A549 (cell line): ENCODE measurements at regions not wholly inside any gene's neighbourhood (a gene's known extent, or its start where the extent isn't known, plus 50 kb on each side); places are given as distances from the start of the nearest gene placed in this dataset.

Source experiments
- ATAC-seq, 2 experiments: fragments of 200-7000 bp in 1 of 2; fragments of >200 bp in 1 of 2; cut with Nextera tagmentation in 1 of 2; cut with Tn5 transposase in 1 of 2; 3 replicates each; pipeline versions ENCODE4 v1.8.0 to v1.9.1; 2018 to 2020; ENCODE audit warnings: mild to moderate bottlenecking in 1 of 2, moderate library complexity in 1 of 2
- CTCF ChIA-PET: fragments of 300-600 bp; sonication (Branson Sonifier 250); formaldehyde crosslinking; extraction: SDS; loops from one replicate; lab custom pipeline; 2021; ENCODE audit warnings: antibody characterized with exemption, inconsistent platforms; lab: Yijun Ruan, JAX
- POLR2A ChIA-PET: fragments of 350-600 bp; formaldehyde crosslinking; extraction: SDS; loops from one replicate; lab custom pipeline; 2021; ENCODE audit warnings: antibody characterized with exemption, inconsistent platforms; lab: Yijun Ruan, JAX
- DNase-seq, 2 experiments: peaks; one replicate each; pipeline versions ENCODE4 v3.0.0 to v3.0.0-alpha.2; 2011 to 2016; ENCODE audit warnings: low read depth in 1 of 2, low spot score in 1 of 2
- FAIRE-seq: peaks from 2 replicates; lab custom pipeline; 2011; peaks lifted over from hg19 to GRCh38; lab: Jason Lieb, UNC
- H3K27ac ChIP-seq, 2 experiments: fragments of >200 bp; sonication (Bioruptor Twin); formaldehyde crosslinking; 3 replicates each; pipeline ENCODE4 v1.5.1; 2016 to 2017
- H3K4me1 ChIP-seq: fragments of >200 bp; sonication (Bioruptor Twin); formaldehyde crosslinking; 3 replicates; pipeline ENCODE4 v1.6.1; 2016
- H3K4me2 ChIP-seq: fragments of >200 bp; sonication (Bioruptor Twin); formaldehyde crosslinking; 3 replicates; pipeline ENCODE4 v1.6.1; 2016
- H3K4me3 ChIP-seq: fragments of >200 bp; sonication (Bioruptor Twin); formaldehyde crosslinking; 3 replicates; pipeline ENCODE4 v1.5.1; 2016
- H3K9me3 ChIP-seq: fragments of >200 bp; sonication (Bioruptor Twin); formaldehyde crosslinking; 3 replicates; pipeline ENCODE4 v1.6.1; 2016
- CBX8 ChIP-seq: fragments of 200-600 bp; sonication (generic); IDR thresholded peaks from 2 replicates; pipeline ENCODE4 v1.6.1; 2016
- CEBPB ChIP-seq, 2 experiments: fragments of >200 bp in 1 of 2; sonication (Bioruptor Twin) in 1 of 2; formaldehyde crosslinking in 1 of 2; IDR thresholded peaks; 2 replicates each; pipeline ENCODE4 v1.6.1; 2012 to 2016
- EHMT2 ChIP-seq: fragments of 200-600 bp; sonication (generic); IDR thresholded peaks from 2 replicates; pipeline ENCODE4 v1.6.1; 2016; ENCODE audit warnings: antibody characterized with exemption, low read depth, mild to moderate bottlenecking, moderate library complexity
- FOSL2 ChIP-seq, 2 experiments: fragments of 450-650 bp in 1 of 2; fragments of >200 bp in 1 of 2; sonication (Bioruptor Twin) in 1 of 2; formaldehyde crosslinking; IDR thresholded peaks; 2 replicates each; pipeline versions ENCODE4 v1.5.0 to v1.6.1; 2016 to 2020; ENCODE audit warnings: mild to moderate bottlenecking in 1 of 2, moderate library complexity in 1 of 2
- HEYL ChIP-seq: fragments of 250-450 bp; sonication (Bioruptor Pico); IDR thresholded peaks from 2 replicates; pipeline ENCODE4 v1.8.0; 2021; ENCODE audit warnings: mild to moderate bottlenecking, moderate library complexity
- HOXA7 ChIP-seq: fragments of 250-450 bp; sonication (Bioruptor Pico); IDR thresholded peaks from 2 replicates; pipeline ENCODE4 v1.5.0; 2020; ENCODE audit warnings: mild to moderate bottlenecking, moderate library complexity
- HOXB13 ChIP-seq: fragments of 250-450 bp; sonication (Bioruptor Pico); IDR thresholded peaks from 2 replicates; pipeline ENCODE4 v1.5.0; 2020; ENCODE audit warnings: low read depth, mild to moderate bottlenecking, moderate library complexity
- JUN ChIP-seq, 2 experiments: fragments of >200 bp; sonication (Bioruptor Twin); formaldehyde crosslinking; IDR thresholded peaks; 2 replicates in 1 of 2; 3 replicates in 1 of 2; pipeline ENCODE4 v1.6.1; 2016 to 2017
- JUNB ChIP-seq: fragments of >200 bp; sonication (Bioruptor Twin); formaldehyde crosslinking; IDR thresholded peaks from 2 replicates; pipeline ENCODE4 v1.6.1; 2016
- KDM1A ChIP-seq: fragments of 200-600 bp; sonication (generic); IDR thresholded peaks from 2 replicates; pipeline ENCODE4 v1.6.1; 2016; ENCODE audit warnings: low read depth, mild to moderate bottlenecking
- MYC ChIP-seq: IDR thresholded peaks from 2 replicates; pipeline ENCODE4 v1.6.1; 2012; ENCODE audit warnings: mild to moderate bottlenecking, inconsistent platforms, low read length, improper control_type of control experiment, borderline replicate concordance
- NFE2L2 ChIP-seq: fragments of 150-350 bp; conservative IDR thresholded peaks from 2 replicates; pipeline ENCODE4 v1.6.1; 2014; ENCODE audit warnings: low read length
- RAD21 ChIP-seq, 2 experiments: fragments of >200 bp in 1 of 2; sonication (Bioruptor Twin) in 1 of 2; formaldehyde crosslinking in 1 of 2; IDR thresholded peaks in 1 of 2; conservative IDR thresholded peaks in 1 of 2; 2 replicates in 1 of 2; 3 replicates in 1 of 2; pipeline ENCODE4 v1.6.1; 2012 to 2018; ENCODE audit warnings: inconsistent platforms in 1 of 2
- RARB ChIP-seq: fragments of 250-450 bp; sonication (Bioruptor Pico); IDR thresholded peaks from 2 replicates; pipeline ENCODE4 v1.8.0; 2021; ENCODE audit warnings: mild to moderate bottlenecking, moderate library complexity
- TFCP2L1 ChIP-seq: fragments of 250-450 bp; sonication (Bioruptor Pico); IDR thresholded peaks from 2 replicates; pipeline ENCODE4 v1.5.0; 2021; ENCODE audit warnings: mild to moderate bottlenecking
- ZFP36 ChIP-seq: fragments of 450-650 bp; IDR thresholded peaks from 2 replicates; pipeline ENCODE4 v1.6.1; 2014; ENCODE audit warnings: borderline replicate concordance; ENCODE audit not compliant: partially characterized antibody
- ZNF302 ChIP-seq: fragments of 250-450 bp; sonication (Bioruptor Pico); IDR thresholded peaks from 2 replicates; pipeline ENCODE4 v1.9.0; 2021; ENCODE audit warnings: inconsistent platforms, mild to moderate bottlenecking, moderate library complexity
- ZSCAN20 ChIP-seq: fragments of 250-450 bp; sonication (Bioruptor Pico); IDR thresholded peaks from 2 replicates; pipeline ENCODE4 v1.8.0; 2022; ENCODE audit warnings: mild to moderate bottlenecking, moderate library complexity
- WGBS: methylation state at CpG from one replicate; pipeline ENCODE4 v1.1.6; 2017; ENCODE audit errors: missing lambda C conversion rate; 5-methylcytosine and 5-hydroxymethylcytosine counted together
- TF ChIP-seq, protein P1 (sequence below): fragments of 250-450 bp; sonication (Bioruptor Pico); IDR thresholded peaks from 2 replicates; pipeline ENCODE4 v1.5.0; 2021; ENCODE audit warnings: mild to moderate bottlenecking, moderate library complexity, borderline replicate concordance
- TF ChIP-seq, protein P2 (sequence below): fragments of >200 bp; sonication (Bioruptor Twin); formaldehyde crosslinking; IDR thresholded peaks from 3 replicates; pipeline ENCODE4 v1.5.1; 2016
- TF ChIP-seq, protein P3 (sequence below): fragments of 200-600 bp; sonication (generic); IDR thresholded peaks from 2 replicates; pipeline ENCODE4 v1.6.1; 2016; ENCODE audit warnings: antibody characterized with exemption, mild to moderate bottlenecking, moderate library complexity
- TF ChIP-seq, protein P4 (sequence below): IDR thresholded peaks from 2 replicates; pipeline ENCODE4 v1.6.1; 2012

GRCh38 chr4:23232987-23233386 lies 540.2 kb downstream of the GBA3 start:
- POLR2A ChIA-PET = no interaction called here
- 12% methylated on average over 2 of the region's 2 CpGs for WGBS
- ATAC-seq = no peak
- TF ChIP-seq, protein P1, sequence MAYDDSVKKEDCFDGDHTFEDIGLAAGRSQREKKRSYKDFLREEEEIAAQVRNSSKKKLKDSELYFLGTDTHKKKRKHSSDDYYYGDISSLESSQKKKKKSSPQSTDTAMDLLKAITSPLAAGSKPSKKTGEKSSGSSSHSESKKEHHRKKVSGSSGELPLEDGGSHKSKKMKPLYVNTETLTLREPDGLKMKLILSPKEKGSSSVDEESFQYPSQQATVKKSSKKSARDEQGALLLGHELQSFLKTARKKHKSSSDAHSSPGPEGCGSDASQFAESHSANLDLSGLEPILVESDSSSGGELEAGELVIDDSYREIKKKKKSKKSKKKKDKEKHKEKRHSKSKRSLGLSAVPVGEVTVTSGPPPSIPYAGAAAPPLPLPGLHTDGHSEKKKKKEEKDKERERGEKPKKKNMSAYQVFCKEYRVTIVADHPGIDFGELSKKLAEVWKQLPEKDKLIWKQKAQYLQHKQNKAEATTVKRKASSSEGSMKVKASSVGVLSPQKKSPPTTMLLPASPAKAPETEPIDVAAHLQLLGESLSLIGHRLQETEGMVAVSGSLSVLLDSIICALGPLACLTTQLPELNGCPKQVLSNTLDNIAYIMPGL (CRISPR knock-in tag) = no peak
- TF ChIP-seq HOXB13 (CRISPR knock-in tag) (no peak), RAD21 (conservative IDR thresholded peaks at IDR 0.05 in 1 of 2, IDR thresholded peaks at IDR 0.05 in 1 of 2) (no peak), ZSCAN20 (CRISPR knock-in tag) (no peak), CEBPB (IDR thresholded peaks at IDR 0.05) (no peak), CBX8 (no peak), EHMT2 (no peak), JUN (IDR thresholded peaks at IDR 0.05) (no peak), TFCP2L1 (CRISPR knock-in tag) (no peak), HOXA7 (CRISPR knock-in tag) (no peak), KDM1A (no peak), ZNF302 (CRISPR knock-in tag) (no peak), NFE2L2 (no peak), FOSL2 (IDR thresholded peaks at IDR 0.05) (no peak), FOSL2 (CRISPR knock-in tag; IDR thresholded peaks at IDR 0.05) (no peak), JUNB (no peak)
- TF ChIP-seq, protein P2, sequence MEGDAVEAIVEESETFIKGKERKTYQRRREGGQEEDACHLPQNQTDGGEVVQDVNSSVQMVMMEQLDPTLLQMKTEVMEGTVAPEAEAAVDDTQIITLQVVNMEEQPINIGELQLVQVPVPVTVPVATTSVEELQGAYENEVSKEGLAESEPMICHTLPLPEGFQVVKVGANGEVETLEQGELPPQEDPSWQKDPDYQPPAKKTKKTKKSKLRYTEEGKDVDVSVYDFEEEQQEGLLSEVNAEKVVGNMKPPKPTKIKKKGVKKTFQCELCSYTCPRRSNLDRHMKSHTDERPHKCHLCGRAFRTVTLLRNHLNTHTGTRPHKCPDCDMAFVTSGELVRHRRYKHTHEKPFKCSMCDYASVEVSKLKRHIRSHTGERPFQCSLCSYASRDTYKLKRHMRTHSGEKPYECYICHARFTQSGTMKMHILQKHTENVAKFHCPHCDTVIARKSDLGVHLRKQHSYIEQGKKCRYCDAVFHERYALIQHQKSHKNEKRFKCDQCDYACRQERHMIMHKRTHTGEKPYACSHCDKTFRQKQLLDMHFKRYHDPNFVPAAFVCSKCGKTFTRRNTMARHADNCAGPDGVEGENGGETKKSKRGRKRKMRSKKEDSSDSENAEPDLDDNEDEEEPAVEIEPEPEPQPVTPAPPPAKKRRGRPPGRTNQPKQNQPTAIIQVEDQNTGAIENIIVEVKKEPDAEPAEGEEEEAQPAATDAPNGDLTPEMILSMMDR = no peak
- TF ChIP-seq, protein P3, sequence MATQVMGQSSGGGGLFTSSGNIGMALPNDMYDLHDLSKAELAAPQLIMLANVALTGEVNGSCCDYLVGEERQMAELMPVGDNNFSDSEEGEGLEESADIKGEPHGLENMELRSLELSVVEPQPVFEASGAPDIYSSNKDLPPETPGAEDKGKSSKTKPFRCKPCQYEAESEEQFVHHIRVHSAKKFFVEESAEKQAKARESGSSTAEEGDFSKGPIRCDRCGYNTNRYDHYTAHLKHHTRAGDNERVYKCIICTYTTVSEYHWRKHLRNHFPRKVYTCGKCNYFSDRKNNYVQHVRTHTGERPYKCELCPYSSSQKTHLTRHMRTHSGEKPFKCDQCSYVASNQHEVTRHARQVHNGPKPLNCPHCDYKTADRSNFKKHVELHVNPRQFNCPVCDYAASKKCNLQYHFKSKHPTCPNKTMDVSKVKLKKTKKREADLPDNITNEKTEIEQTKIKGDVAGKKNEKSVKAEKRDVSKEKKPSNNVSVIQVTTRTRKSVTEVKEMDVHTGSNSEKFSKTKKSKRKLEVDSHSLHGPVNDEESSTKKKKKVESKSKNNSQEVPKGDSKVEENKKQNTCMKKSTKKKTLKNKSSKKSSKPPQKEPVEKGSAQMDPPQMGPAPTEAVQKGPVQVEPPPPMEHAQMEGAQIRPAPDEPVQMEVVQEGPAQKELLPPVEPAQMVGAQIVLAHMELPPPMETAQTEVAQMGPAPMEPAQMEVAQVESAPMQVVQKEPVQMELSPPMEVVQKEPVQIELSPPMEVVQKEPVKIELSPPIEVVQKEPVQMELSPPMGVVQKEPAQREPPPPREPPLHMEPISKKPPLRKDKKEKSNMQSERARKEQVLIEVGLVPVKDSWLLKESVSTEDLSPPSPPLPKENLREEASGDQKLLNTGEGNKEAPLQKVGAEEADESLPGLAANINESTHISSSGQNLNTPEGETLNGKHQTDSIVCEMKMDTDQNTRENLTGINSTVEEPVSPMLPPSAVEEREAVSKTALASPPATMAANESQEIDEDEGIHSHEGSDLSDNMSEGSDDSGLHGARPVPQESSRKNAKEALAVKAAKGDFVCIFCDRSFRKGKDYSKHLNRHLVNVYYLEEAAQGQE = no peak
- TF ChIP-seq, protein P4, sequence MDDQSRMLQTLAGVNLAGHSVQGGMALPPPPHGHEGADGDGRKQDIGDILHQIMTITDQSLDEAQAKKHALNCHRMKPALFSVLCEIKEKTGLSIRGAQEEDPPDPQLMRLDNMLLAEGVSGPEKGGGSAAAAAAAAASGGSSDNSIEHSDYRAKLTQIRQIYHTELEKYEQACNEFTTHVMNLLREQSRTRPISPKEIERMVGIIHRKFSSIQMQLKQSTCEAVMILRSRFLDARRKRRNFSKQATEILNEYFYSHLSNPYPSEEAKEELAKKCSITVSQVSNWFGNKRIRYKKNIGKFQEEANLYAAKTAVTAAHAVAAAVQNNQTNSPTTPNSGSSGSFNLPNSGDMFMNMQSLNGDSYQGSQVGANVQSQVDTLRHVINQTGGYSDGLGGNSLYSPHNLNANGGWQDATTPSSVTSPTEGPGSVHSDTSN = no peak
- TF ChIP-seq, all 56 proteins: peak for 0
- no peaks in the 10 kb centered on the region for H3K4me1 ChIP-seq
- no peak overlapping the region for H3K4me3 ChIP-seq
- H3K27ac ChIP-seq = no peak overlapping the region
- H3K4me2 ChIP-seq = no peak overlapping the region
- no peaks in the 10 kb centered on the region for H3K9me3 ChIP-seq
- CTCF ChIA-PET = no interaction called here
- no peak for FAIRE-seq
- no peak for DNase-seq

DNA sequence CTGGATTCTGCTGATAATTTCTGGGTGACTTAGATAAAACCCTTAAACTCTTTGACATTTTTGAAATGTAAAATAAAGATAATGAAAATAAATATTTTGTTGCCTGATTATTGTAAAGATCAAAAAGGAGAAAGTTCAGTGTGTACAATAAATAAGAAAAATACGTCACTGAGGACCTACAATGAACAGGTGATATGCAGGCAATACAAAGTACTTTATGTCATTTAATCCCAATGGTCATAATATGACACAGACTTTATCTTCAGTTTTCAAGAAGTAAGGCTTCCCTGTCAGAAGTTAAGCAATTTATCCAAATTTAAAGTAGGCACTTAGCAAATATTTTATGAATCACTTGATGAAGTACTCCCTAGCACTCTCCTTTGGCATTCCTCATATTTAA lies 532.8 kb downstream of the GBA3 start:
- 20% methylated on average over 1 of the region's 1 CpG for WGBS
- TF ChIP-seq RARB (no peak), MYC (no peak), HOXB13 (CRISPR knock-in tag) (no peak), HEYL (CRISPR knock-in tag) (no peak), HOXA7 (CRISPR knock-in tag) (no peak), ZFP36 (no peak)
- TF ChIP-seq, all 56 proteins: peak for 0
- ChIA-PET POLR2A (no interaction called here), CTCF (no interaction called here)
- no peaks in the 10 kb centered on the region for H3K4me1 ChIP-seq
- FAIRE-seq (no peak), ATAC-seq (no peak), DNase-seq (no peak)
- H3K27ac ChIP-seq = no peak overlapping the region
- H3K9me3 ChIP-seq = no peaks in the 10 kb centered on the region
- H3K4me3 ChIP-seq = no peak overlapping the region
- no peak overlapping the region for H3K4me2 ChIP-seq
